SK-N-SH treated with all-trans-retinoic acid at 6 μM for 48 hours (cell line): ENCODE measurements at regions not wholly inside any gene's neighbourhood (a gene's known extent, or its start where the extent isn't known, plus 50 kb on each side); places are given as distances from the start of the nearest gene placed in this dataset.

Source experiments
- RARB ChIP-seq: fragments of 250-450 bp; sonication (Bioruptor Pico); IDR thresholded peaks from 2 replicates; pipeline ENCODE4 v1.8.0; 2021; ENCODE audit warnings: mild to moderate bottlenecking, moderate library complexity
- ZFP3 ChIP-seq: fragments of 250-450 bp; sonication (Bioruptor Pico); IDR thresholded peaks from 2 replicates; pipeline ENCODE4 v1.5.0; 2020; ENCODE audit warnings: mild to moderate bottlenecking, moderate library complexity

GRCh38 chr15:47304656-47305055 is 412.6 kb upstream of the SEMA6D start:
- TF ChIP-seq ZFP3 (CRISPR knock-in tag) (no peak), RARB (CRISPR knock-in tag) (no peak)
